ENCODE measurements at regions not wholly inside any gene's neighbourhood (a gene's known extent, or its start where the extent isn't known, plus 50 kb on each side); places are given as distances from the start of the nearest gene placed in this dataset.

GRCh38 chr13:82522872-82523271, 1359.4 kb downstream of the SLITRK1 start:
- no peak for TF ChIP-seq CTCF (IDR thresholded peaks at IDR 0.05; ENCODE audit: low read depth, low read length)
- no peak for TF ChIP-seq MYC (IDR thresholded peaks at IDR 0.05; ENCODE audit: low read depth, low read length)
